Neural cell (in vitro differentiated cells): ENCODE measurements at regions not wholly inside any gene's neighbourhood (a gene's known extent, or its start where the extent isn't known, plus 50 kb on each side); places are given as distances from the start of the nearest gene placed in this dataset.

Source experiments
- CTCF ChIP-seq: fragments of 450-650 bp; IDR thresholded peaks from 2 replicates; pipeline ENCODE4 v1.5.1; 2014; ENCODE audit warnings: antibody characterized with exemption, mild to moderate bottlenecking, moderate library complexity; ENCODE audit not compliant: poor library complexity, severe bottlenecking
- EP300 ChIP-seq: fragments of 450-650 bp; conservative IDR thresholded peaks from 2 replicates; pipeline ENCODE4 v1.6.1; 2014; ENCODE audit warnings: antibody characterized with exemption, mild to moderate bottlenecking, moderate library complexity; ENCODE audit not compliant: poor library complexity, severe bottlenecking
- EZH2 ChIP-seq: fragments of 200-600, 300-800 bp; shearing (Covaris generic), sonication (generic); IDR thresholded peaks from 2 replicates; pipeline ENCODE4 v1.6.1; 2014; ENCODE audit warnings: antibody characterized with exemption, low read length, borderline replicate concordance, mild to moderate bottlenecking; ENCODE audit not compliant: insufficient read depth, poor library complexity, severe bottlenecking
- MXI1 ChIP-seq: fragments of 450-650 bp; conservative IDR thresholded peaks from 2 replicates; pipeline ENCODE4 v1.6.1; 2014; ENCODE audit warnings: antibody characterized with exemption, mild to moderate bottlenecking; ENCODE audit not compliant: poor library complexity, severe bottlenecking
- POLR2AphosphoS5 ChIP-seq: IDR thresholded peaks from 2 replicates; pipeline ENCODE4 v1.6.1; 2012
- RAD21 ChIP-seq: fragments of 450-650 bp; conservative IDR thresholded peaks from 2 replicates; pipeline ENCODE4 v1.6.1; 2014; ENCODE audit warnings: antibody characterized with exemption, mild to moderate bottlenecking, moderate library complexity
- REST ChIP-seq: IDR thresholded peaks from 2 replicates; pipeline ENCODE4 v1.6.1; 2012; ENCODE audit warnings: borderline replicate concordance

- no peak for TF ChIP-seq CTCF
- TF ChIP-seq POLR2AphosphoS5 = no peak
- TF ChIP-seq RAD21 = no peak
- TF ChIP-seq EZH2 = no peak
- no peak for TF ChIP-seq MXI1
- no peak for TF ChIP-seq REST
- no peak for TF ChIP-seq EP300
These were observed 1420.5 kb downstream of the CDH12 start for GRCh38 chr5:21432646-21433045.
